G401 (cell line): ENCODE measurements at regions not wholly inside any gene's neighbourhood (a gene's known extent, or its start where the extent isn't known, plus 50 kb on each side); places are given as distances from the start of the nearest gene placed in this dataset.

Experiments
- DNase-seq: peaks from one replicate; pipeline ENCODE4 v3.0.0-alpha.2; 2015; ENCODE audit warnings: low spot score
- in situ Hi-C: cut with HindIII; loops from 2 replicates; pipeline ENCODE4 v1.10.0; 2016; ENCODE audit warnings: low sequenced_read_pairs, mixed read lengths

GRCh38 chr11:11672101-11672500 is 50.3 kb upstream of the GALNT18 start:
- DNase-seq, result no peak
- in situ Hi-C loops, result no loop called here
